ENCODE measurements at regions not wholly inside any gene's neighbourhood (a gene's known extent, or its start where the extent isn't known, plus 50 kb on each side); places are given as distances from the start of the nearest gene placed in this dataset.

GRCh38 chr6:11313207-11313606, 80.7 kb upstream of the NEDD9 start:
- TF ChIP-seq RCOR1 (IDR thresholded peaks at IDR 0.05; ENCODE audit: insufficient replicate concordance, low read length) (no peak), CEBPB (IDR thresholded peaks at IDR 0.05; ENCODE audit: low read depth, low read length) (no peak), ELK1 (IDR thresholded peaks at IDR 0.05; ENCODE audit: borderline replicate concordance, low read depth, low read length) (no peak), MAZ (IDR thresholded peaks at IDR 0.05; ENCODE audit: borderline replicate concordance, low read depth, low read length) (no peak), CTCF (conservative IDR thresholded peaks at IDR 0.05; ENCODE audit: low read depth, low read length) (no peak), MAFK (IDR thresholded peaks at IDR 0.05; ENCODE audit: low read depth, low read length) (no peak), MXI1 (IDR thresholded peaks at IDR 0.05; ENCODE audit: borderline replicate concordance, low read depth, low read length) (no peak), RAD21 (IDR thresholded peaks at IDR 0.05; ENCODE audit: low read length) (no peak), POLR2A (IDR thresholded peaks at IDR 0.05; ENCODE audit: low read depth, low read length) (no peak), RFX5 (IDR thresholded peaks at IDR 0.05; ENCODE audit: low read depth, low read length) (no peak), CHD1 (IDR thresholded peaks at IDR 0.05; ENCODE audit: low read depth, low read length) (no peak)
- H3K36me3 ChIP-seq (ENCODE audit: control insufficient read depth, insufficient read depth, low read length) = no peaks in the 10 kb centered on the region
- no peak overlapping the region for H2AK5ac ChIP-seq (ENCODE audit: low read depth, low read length)
- intact Hi-C loops (cut with micrococcal nuclease) (no loop called here), in situ Hi-C loops (cut with MboI; ENCODE audit: low sequenced_read_pairs) (no loop called here), dilution Hi-C loops (cut with HindIII; ENCODE audit: low sequenced_read_pairs, unreplicated experiment) (no loop called here)
- H3K4me2 ChIP-seq (ENCODE audit: low read depth, low read length) = no peak overlapping the region
- POLR2A ChIA-PET (ENCODE audit: unreplicated experiment) = no interaction called here
- CTCF ChIA-PET = no interaction called here
- no peak overlapping the region for H4K5ac ChIP-seq (ENCODE audit: low read depth, low read length)
- H4K91ac ChIP-seq (ENCODE audit: insufficient read depth, low read depth, low read length) = no peak overlapping the region
- DNase-seq (no peak), ATAC-seq (ENCODE audit: low read depth) (no peak)
- no peak overlapping the region for H3K56ac ChIP-seq (ENCODE audit: extremely low read depth, insufficient read depth, low read length)
- no peak overlapping the region for H2BK15ac ChIP-seq (ENCODE audit: low read depth, low read length)
- H2BK20ac ChIP-seq (ENCODE audit: low read depth, low read length) = no peak overlapping the region
- no peak overlapping the region for H4K8ac ChIP-seq (ENCODE audit: low read depth in 2 of 2, low read length in 2 of 2)
- no peaks in the 10 kb centered on the region for H3K9me3 ChIP-seq (ENCODE audit: control insufficient read depth, insufficient read depth, low read length)
- H3K14ac ChIP-seq (replicated peaks; ENCODE audit: low read depth, low read length) = no peak overlapping the region
- no peak overlapping the region for H2AK9ac ChIP-seq (replicated peaks; ENCODE audit: low read depth, low read length, poor library complexity)
- H3K27me3 ChIP-seq (ENCODE audit: control insufficient read depth, insufficient read depth, low read length) = no peaks in the 10 kb centered on the region
- H3K9ac ChIP-seq (ENCODE audit: low read depth, low read length) = no peak overlapping the region
- WGBS, 2 experiments (ENCODE audit: extremely low coverage in 2 of 2, insufficient read length in 1 of 2) = 75% methylated on average over 1 of the region's 1 CpG; no CpG with 5 or more reads in 1 of the 2 experiments
- H2AFZ ChIP-seq (replicated peaks; ENCODE audit: low read length, poor library complexity) = no peak overlapping the region
- no peak overlapping the region for H3K23ac ChIP-seq (ENCODE audit: low read depth, low read length)
- peak overlapping the region; percentile 57 for H2BK5ac ChIP-seq (ENCODE audit: low read depth, low read length, poor library complexity, severe bottlenecking)
- no peaks in the 10 kb centered on the region for H3K79me1 ChIP-seq (ENCODE audit: low read depth in 1 of 2, low read length in 2 of 2)
- H3K9me1 ChIP-seq (ENCODE audit: insufficient read depth, low read length) = peaks cover 8% of the 10 kb centered on the region
- H3K18ac ChIP-seq (ENCODE audit: low read depth, low read length) = no peak overlapping the region
- H3K4ac ChIP-seq (ENCODE audit: low read depth, low read length) = no peak overlapping the region
- no peaks in the 10 kb centered on the region for H4K20me1 ChIP-seq (ENCODE audit: insufficient read depth, low read length)
- no peak overlapping the region for H2BK120ac ChIP-seq (ENCODE audit: low read depth, low read length)
- H3K27ac ChIP-seq (ENCODE audit: insufficient read depth, low read length) = no peak overlapping the region
- no TSS peak for BruUV-seq (replicated peaks)
- peaks cover 7% of the 10 kb centered on the region for H3K4me1 ChIP-seq (ENCODE audit: control insufficient read depth, insufficient read depth, low read length)
- no peak overlapping the region for H3K4me3 ChIP-seq (ENCODE audit: insufficient read depth, low read depth, low read length)
